ENCODE measurements at regions not wholly inside any gene's neighbourhood (a gene's known extent, or its start where the extent isn't known, plus 50 kb on each side); places are given as distances from the start of the nearest gene placed in this dataset.

- Histone ChIP-seq H3K27ac (ENCODE audit: control insufficient read depth, insufficient read depth, low read length) (no peak overlapping the region), H3K9me3 (ENCODE audit: control insufficient read depth, low read depth, low read length) (no peaks in the 10 kb centered on the region), H3K4me3 (ENCODE audit: control insufficient read depth in 2 of 3, extremely low read depth in 1 of 3, insufficient read depth in 2 of 3, low read depth in 1 of 3, low read length in 3 of 3) (no peak overlapping the region), H3K27me3 (ENCODE audit: control insufficient read depth, extremely low read depth, insufficient read depth, low read length) (no peaks in the 10 kb centered on the region), H3K4me2 (ENCODE audit: control insufficient read depth, extremely low read depth, insufficient read depth, low read depth, low read length) (no peak overlapping the region), H3K9me1 (ENCODE audit: control insufficient read depth, extremely low read depth, insufficient read depth, low read length) (no peaks in the 10 kb centered on the region), H3K79me2 (ENCODE audit: control insufficient read depth, insufficient read depth, low read length) (no peaks in the 10 kb centered on the region), H3K9ac (ENCODE audit: control insufficient read depth, extremely low read depth, insufficient read depth, low read length) (no peak overlapping the region), H4K20me1 (ENCODE audit: control insufficient read depth, extremely low read depth, insufficient read depth, low read length) (no peaks in the 10 kb centered on the region), H3K4me1 (ENCODE audit: control insufficient read depth, extremely low read depth, insufficient read depth, low read length) (no peaks in the 10 kb centered on the region), H3K36me3 (ENCODE audit: control insufficient read depth in 2 of 2, extremely low read depth in 1 of 2, insufficient read depth in 2 of 2, low read length in 2 of 2) (no peaks in the 10 kb centered on the region), H2AFZ (ENCODE audit: control insufficient read depth, low read length) (no peak overlapping the region)
- no peak for TF ChIP-seq EZH2 (IDR thresholded peaks at IDR 0.05; ENCODE audit: low read length)
- no peak for TF ChIP-seq CTCF (optimal IDR thresholded peaks at IDR 0.05 in 1 of 3, IDR thresholded peaks at IDR 0.05 in 1 of 3, conservative IDR thresholded peaks at IDR 0.05 in 1 of 3; ENCODE audit: extremely low read depth in 1 of 3, insufficient read depth in 2 of 3, low read length in 3 of 3)
- DNase-seq (ENCODE audit: low read depth, low spot score) (no peak), FAIRE-seq (no peak)
- dilution Hi-C loops (cut with MboI; ENCODE audit: extremely low pct_ligation_motif_present, low sequenced_read_pairs), result no loop called here
These were observed 190.8 kb downstream of the GATA3 start for GRCh38 chr10:8245131-8245813.

- no peak overlapping the region for H3K4me2 ChIP-seq (ENCODE audit: control insufficient read depth, extremely low read depth, insufficient read depth, low read depth, low read length)
- H3K27me3 ChIP-seq (ENCODE audit: control insufficient read depth, extremely low read depth, insufficient read depth, low read length), result no peaks in the 10 kb centered on the region
- no peaks in the 10 kb centered on the region for H3K79me2 ChIP-seq (ENCODE audit: control insufficient read depth, insufficient read depth, low read length)
- DNase-seq (ENCODE audit: low read depth, low spot score) (no peak), FAIRE-seq (no peak)
- H3K27ac ChIP-seq (ENCODE audit: control insufficient read depth, insufficient read depth, low read length), result no peak overlapping the region
- dilution Hi-C loops (cut with MboI; ENCODE audit: extremely low pct_ligation_motif_present, low sequenced_read_pairs), result no loop called here
- no peaks in the 10 kb centered on the region for H4K20me1 ChIP-seq (ENCODE audit: control insufficient read depth, extremely low read depth, insufficient read depth, low read length)
- no peaks in the 10 kb centered on the region for H3K9me3 ChIP-seq (ENCODE audit: control insufficient read depth, low read depth, low read length)
- TF ChIP-seq CTCF (optimal IDR thresholded peaks at IDR 0.05 in 1 of 3, IDR thresholded peaks at IDR 0.05 in 1 of 3, conservative IDR thresholded peaks at IDR 0.05 in 1 of 3; ENCODE audit: extremely low read depth in 1 of 3, insufficient read depth in 2 of 3, low read length in 3 of 3) (no peak), EZH2 (IDR thresholded peaks at IDR 0.05; ENCODE audit: low read length) (no peak)
- no peaks in the 10 kb centered on the region for H3K4me1 ChIP-seq (ENCODE audit: control insufficient read depth, extremely low read depth, insufficient read depth, low read length)
- H3K9ac ChIP-seq (ENCODE audit: control insufficient read depth, extremely low read depth, insufficient read depth, low read length), result no peak overlapping the region
- H2AFZ ChIP-seq (ENCODE audit: control insufficient read depth, low read length), result no peak overlapping the region
- H3K36me3 ChIP-seq (ENCODE audit: control insufficient read depth in 2 of 2, extremely low read depth in 1 of 2, insufficient read depth in 2 of 2, low read length in 2 of 2), result no peaks in the 10 kb centered on the region
- no peaks in the 10 kb centered on the region for H3K9me1 ChIP-seq (ENCODE audit: control insufficient read depth, extremely low read depth, insufficient read depth, low read length)
- no peak overlapping the region for H3K4me3 ChIP-seq (ENCODE audit: control insufficient read depth in 2 of 3, extremely low read depth in 1 of 3, insufficient read depth in 2 of 3, low read depth in 1 of 3, low read length in 3 of 3)
These were observed 191.3 kb downstream of the GATA3 start for GRCh38 chr10:8245814-8246142.
